H1 (cell line): ENCODE measurements at regions not wholly inside any gene's neighbourhood (a gene's known extent, or its start where the extent isn't known, plus 50 kb on each side); places are given as distances from the start of the nearest gene placed in this dataset.

ENCODE experiments used
- CTCF ChIA-PET: fragments of 300-600 bp; sonication (Branson Sonifier 250); formaldehyde crosslinking; loops from one replicate; lab custom pipeline; 2021; ENCODE audit not compliant: partially characterized antibody; lab: Charles Lee
- POLR2A ChIA-PET: fragments of 300-600 bp; sonication (Branson Sonifier 250); formaldehyde crosslinking; loops from one replicate; lab custom pipeline; 2021; ENCODE audit warnings: inconsistent platforms; ENCODE audit not compliant: partially characterized antibody; lab: Charles Lee
- DNase-seq, 2 experiments: peaks; one replicate each; pipeline versions ENCODE4 v3.0.0 to v3.0.0-alpha.2; 2010 to 2022; ENCODE audit warnings: low spot score in 2 of 2, low read depth in 1 of 2, mixed read lengths in 1 of 2
- FAIRE-seq: peaks from 2 replicates; lab custom pipeline; 2011; peaks lifted over from hg19 to GRCh38; lab: Jason Lieb, UNC
- H2AFZ ChIP-seq: 2 replicates; pipeline ENCODE4 v1.8.1; 2012; ENCODE audit warnings: low read length, inconsistent platforms
- H2AK5ac ChIP-seq: 2 replicates; pipeline ENCODE4 v1.6.1; 2013; ENCODE audit warnings: low read depth, low read length
- H2BK120ac ChIP-seq: replicated peaks from 2 replicates; pipeline ENCODE3; 2013; ENCODE audit warnings: low read depth, low read length, inconsistent platforms
- H2BK12ac ChIP-seq: 2 replicates; pipeline ENCODE4 v1.6.1; 2013; ENCODE audit warnings: low read depth, low read length
- H2BK15ac ChIP-seq: 2 replicates; pipeline ENCODE4 v1.6.1; 2013; ENCODE audit warnings: low read length
- H2BK20ac ChIP-seq: 2 replicates; pipeline ENCODE4 v1.6.1; 2013; ENCODE audit warnings: low read length
- H2BK5ac ChIP-seq: 2 replicates; pipeline ENCODE4 v1.6.1; 2013; ENCODE audit warnings: low read depth, low read length
- H3K14ac ChIP-seq: 2 replicates; pipeline ENCODE4 v1.6.1; 2013; ENCODE audit warnings: inconsistent platforms; ENCODE audit not compliant: insufficient read length
- H3K18ac ChIP-seq: 2 replicates; pipeline ENCODE4 v1.6.1; 2013; ENCODE audit warnings: low read length; ENCODE audit errors: extremely low read depth
- H3K23ac ChIP-seq: 2 replicates; pipeline ENCODE4 v1.6.1; 2013; ENCODE audit warnings: inconsistent platforms; ENCODE audit not compliant: insufficient read length
- H3K23me2 ChIP-seq: 2 replicates; pipeline ENCODE4 v1.6.1; 2013; ENCODE audit warnings: low read depth, low read length
- H3K27ac ChIP-seq: 2 replicates; pipeline ENCODE4 v1.6.1; 2011; ENCODE audit warnings: low read depth, low read length, inconsistent platforms
- H3K27me3 ChIP-seq, 4 experiments: replicated peaks in 1 of 4; 1 replicate in 1 of 4; 2 replicates in 3 of 4; pipeline versions ENCODE4 v1.6.1 to v1.8.1; 2011 to 2013; ENCODE audit warnings: low read length in 3 of 4, mild to moderate bottlenecking in 3 of 4, inconsistent platforms in 2 of 4, mixed read lengths in 2 of 4, moderate library complexity in 1 of 4; ENCODE audit not compliant: control insufficient read depth in 3 of 4, insufficient read depth in 3 of 4; ENCODE audit errors: extremely low read depth in 1 of 4
- H3K36me3 ChIP-seq, 4 experiments: 2 replicates each; pipeline versions ENCODE4 v1.6.1 to v1.8.1; 2011 to 2013; ENCODE audit warnings: mild to moderate bottlenecking in 4 of 4, low read length in 3 of 4, moderate library complexity in 2 of 4, control low read depth in 1 of 4, inconsistent platforms in 1 of 4; ENCODE audit not compliant: insufficient read depth in 4 of 4, control insufficient read depth in 2 of 4
- H3K4ac ChIP-seq: replicated peaks from 2 replicates; pipeline ENCODE3; 2013; ENCODE audit warnings: low read length, low read depth, mixed read lengths, inconsistent platforms; ENCODE audit not compliant: insufficient read length
- H3K4me1 ChIP-seq, 4 experiments: replicated peaks in 1 of 4; 1 replicate in 1 of 4; 2 replicates in 3 of 4; pipeline versions ENCODE4 v1.6.1 to v1.8.1; 2011 to 2013; ENCODE audit warnings: low read length in 3 of 4, inconsistent platforms in 2 of 4, mixed read lengths in 1 of 4; ENCODE audit not compliant: insufficient read depth in 4 of 4, control insufficient read depth in 3 of 4
- H3K4me2 ChIP-seq, 2 experiments: 2 replicates each; pipeline versions ENCODE4 v1.6.1 to v1.8.1; 2011 to 2013; ENCODE audit warnings: low read depth in 2 of 2, low read length in 2 of 2, control low read depth in 1 of 2, inconsistent platforms in 1 of 2, mild to moderate bottlenecking in 1 of 2; ENCODE audit not compliant: insufficient read depth in 1 of 2
- H3K4me3 ChIP-seq, 4 experiments: fragments of 200-600, 300-600 bp in 1 of 4; sonication (generic), shearing (Covaris generic), sonication (Bioruptor Twin) in 1 of 4; 2 replicates each; pipeline versions ENCODE4 v1.5.1 to v1.8.1; 2011 to 2016; ENCODE audit warnings: low read length in 4 of 4, low read depth in 3 of 4, control low read depth in 2 of 4, inconsistent platforms in 2 of 4, mild to moderate bottlenecking in 2 of 4, mixed read lengths in 1 of 4, moderate library complexity in 1 of 4; ENCODE audit not compliant: insufficient read depth in 2 of 4; ENCODE audit errors: extremely low read depth in 1 of 4
- H3K56ac ChIP-seq: replicated peaks from 2 replicates; pipeline ENCODE3; 2013; ENCODE audit warnings: low read depth, mild to moderate bottlenecking, mixed read lengths, low read length, inconsistent platforms; ENCODE audit not compliant: insufficient read length
- H3K79me1 ChIP-seq: 2 replicates; pipeline ENCODE4 v1.6.1; 2013; ENCODE audit warnings: low read depth, low read length, control low read depth
- H3K79me2 ChIP-seq, 2 experiments: 2 replicates each; pipeline versions ENCODE4 v1.6.1 to v1.8.1; 2012 to 2013; ENCODE audit warnings: low read length in 2 of 2, mild to moderate bottlenecking in 2 of 2, inconsistent platforms in 1 of 2; ENCODE audit not compliant: insufficient read depth in 2 of 2, control insufficient read depth in 1 of 2
- H3K9ac ChIP-seq, 4 experiments: replicated peaks in 1 of 4; 1 replicate in 1 of 4; 2 replicates in 3 of 4; pipeline versions ENCODE4 v1.6.1 to v1.8.1; 2011 to 2013; ENCODE audit warnings: low read depth in 3 of 4, low read length in 3 of 4, control low read depth in 2 of 4, mild to moderate bottlenecking in 2 of 4, moderate library complexity in 2 of 4, inconsistent platforms in 1 of 4; ENCODE audit errors: extremely low read depth in 1 of 4
- H3K9me3 ChIP-seq, 2 experiments: 2 replicates each; pipeline versions ENCODE4 v1.6.1 to v1.8.1; 2012 to 2013; ENCODE audit warnings: mild to moderate bottlenecking in 2 of 2, moderate library complexity in 2 of 2, control low read depth in 1 of 2, inconsistent platforms in 1 of 2, low read depth in 1 of 2, low read length in 1 of 2, mixed read lengths in 1 of 2; ENCODE audit not compliant: insufficient read depth in 2 of 2
- H4K20me1 ChIP-seq, 2 experiments: replicated peaks in 1 of 2; 2 replicates each; pipeline versions ENCODE3 to v1.8.1; 2011 to 2013; ENCODE audit warnings: inconsistent platforms in 2 of 2, low read length in 2 of 2, mild to moderate bottlenecking in 1 of 2; ENCODE audit not compliant: insufficient read depth in 2 of 2, control insufficient read depth in 1 of 2
- H4K5ac ChIP-seq: 2 replicates; pipeline ENCODE4 v1.6.1; 2013; ENCODE audit warnings: low read length, low read depth, mixed read lengths, inconsistent platforms; ENCODE audit not compliant: insufficient read length
- H4K8ac ChIP-seq: 2 replicates; pipeline ENCODE4 v1.8.0; 2013; ENCODE audit warnings: mild to moderate bottlenecking, moderate library complexity, low read length, inconsistent platforms; ENCODE audit not compliant: insufficient read depth; ENCODE audit errors: extremely low read depth
- H4K91ac ChIP-seq: replicated peaks from 2 replicates; pipeline ENCODE3; 2013; ENCODE audit warnings: low read length, mixed read lengths, inconsistent platforms; ENCODE audit not compliant: insufficient read length
- ASH2L ChIP-seq: fragments of 200-600, 300-600 bp; sonication (generic); IDR thresholded peaks from one replicate; pipeline ENCODE4 v1.7.1; 2017; ENCODE audit warnings: low read length
- CBX8 ChIP-seq: fragments of 300-800, 300-1000 bp; sonication (generic); IDR thresholded peaks from 2 replicates; pipeline ENCODE4 v1.7.1; 2016; ENCODE audit warnings: low read depth, low read length, borderline replicate concordance
- CEBPB ChIP-seq: IDR thresholded peaks from 2 replicates; pipeline ENCODE4 v1.6.1; 2012; ENCODE audit warnings: low read depth, low read length
- CTCF ChIP-seq, 3 experiments: IDR thresholded peaks; 1 replicate in 2 of 3; 2 replicates in 1 of 3; pipeline versions ENCODE4 v1.5.1 to v1.6.1; 2011; ENCODE audit warnings: low read length in 3 of 3, mild to moderate bottlenecking in 3 of 3, inconsistent platforms in 2 of 3, low read depth in 1 of 3, moderate library complexity in 1 of 3; ENCODE audit not compliant: insufficient read depth in 1 of 3; ENCODE audit errors: control extremely low read depth in 1 of 3
- MAFK ChIP-seq: IDR thresholded peaks from 2 replicates; pipeline ENCODE4 v1.6.1; 2012; ENCODE audit warnings: low read depth, mild to moderate bottlenecking, improper control_type of control experiment, low read length
- NRF1 ChIP-seq: IDR thresholded peaks from 2 replicates; pipeline ENCODE4 v1.6.1; 2011; ENCODE audit warnings: mild to moderate bottlenecking, low read depth, low read length, improper control_type of control experiment
- RBBP5 ChIP-seq: IDR thresholded peaks from 2 replicates; pipeline ENCODE4 v1.7.1; 2012; ENCODE audit warnings: low read depth, mild to moderate bottlenecking, inconsistent platforms, low read length, moderate library complexity, borderline replicate concordance
- RNF2 ChIP-seq: fragments of 200-900, 300-1000 bp; sonication (generic); IDR thresholded peaks from 2 replicates; pipeline ENCODE4 v1.7.1; 2016; ENCODE audit warnings: borderline replicate concordance, low read depth, mild to moderate bottlenecking, antibody characterized with exemption, low read length; ENCODE audit not compliant: poor library complexity, severe bottlenecking; ENCODE audit errors: missing control alignments
- RXRA ChIP-seq: IDR thresholded peaks from 2 replicates; pipeline ENCODE4 v1.6.1; 2011; ENCODE audit warnings: low read depth, mild to moderate bottlenecking, low read length, moderate library complexity; ENCODE audit not compliant: insufficient read depth
- SIX5 ChIP-seq: IDR thresholded peaks from 2 replicates; pipeline ENCODE4 v1.6.1; 2011; ENCODE audit warnings: mild to moderate bottlenecking, low read depth, low read length
- TAF7 ChIP-seq: optimal IDR thresholded peaks from 2 replicates; pipeline ENCODE3; 2011; ENCODE audit warnings: low read depth, mild to moderate bottlenecking, inconsistent platforms, low read length, moderate library complexity, borderline replicate concordance
- TCF12 ChIP-seq: IDR thresholded peaks from 2 replicates; pipeline ENCODE4 v1.6.1; 2011; ENCODE audit warnings: low read depth, mild to moderate bottlenecking, low read length
- YY1 ChIP-seq: IDR thresholded peaks from 2 replicates; pipeline ENCODE4 v1.6.1; 2011; ENCODE audit warnings: low read depth, mild to moderate bottlenecking, low read length

GRCh38 chr13:90237852-90238251 is 1109.6 kb upstream of the MIR17HG start:
- Histone ChIP-seq H4K8ac (no peak overlapping the region), H4K5ac (no peak overlapping the region), H2BK15ac (no peak overlapping the region), H3K27me3 (no peaks in the 10 kb centered on the region), H3K36me3 (no peaks in the 10 kb centered on the region), H3K23me2 (no peaks in the 10 kb centered on the region), H3K9me3 (no peaks in the 10 kb centered on the region), H3K56ac (no peak overlapping the region), H2AFZ (no peak overlapping the region), H3K79me1 (no peaks in the 10 kb centered on the region), H3K79me2 (no peaks in the 10 kb centered on the region), H4K91ac (no peak overlapping the region), H3K23ac (no peak overlapping the region), H3K27ac (no peak overlapping the region), H3K4me1 (peaks cover 0 to 3% (median 1%) of the 10 kb centered on the region in 4 experiments; a peak in 3 of 7 replicates), H3K14ac (no peak overlapping the region), H2BK5ac (no peak overlapping the region), H2BK120ac (no peak overlapping the region), H2AK5ac (no peak overlapping the region), H3K4me2 (no peak overlapping the region), H3K18ac (no peak overlapping the region), H3K4me3 (no peak overlapping the region), H3K9ac (no peak overlapping the region), H3K4ac (no peak overlapping the region), H2BK12ac (no peak overlapping the region), H2BK20ac (no peak overlapping the region), H4K20me1 (no peaks in the 10 kb centered on the region)
- POLR2A ChIA-PET: no interaction called here
- CTCF ChIA-PET: interaction anchor here (0.5 kb wide), 1 partner anchor 127 kb away, joined by 3 read pairs; no protein-coding TSS in a partner anchor
- DNase-seq (no peak), FAIRE-seq (no peak)
- no peak for TF ChIP-seq RXRA
- TF ChIP-seq YY1: no peak
- no peak for TF ChIP-seq TAF7
- no peak for TF ChIP-seq ASH2L
- no peak for TF ChIP-seq SIX5
- TF ChIP-seq CEBPB: no peak
- no peak for TF ChIP-seq MAFK
- no peak for TF ChIP-seq RNF2
- no peak for TF ChIP-seq TCF12
- no peak for TF ChIP-seq CTCF (IDR thresholded peaks at IDR 0.05; ENCODE audit: control extremely low read depth in 1 of 3, insufficient read depth in 1 of 3, low read depth in 1 of 3, low read length in 3 of 3)
- TF ChIP-seq NRF1: no peak
- TF ChIP-seq CBX8: no peak
- TF ChIP-seq RBBP5: no peak
